ENCODE measurements at regions not wholly inside any gene's neighbourhood (a gene's known extent, or its start where the extent isn't known, plus 50 kb on each side); places are given as distances from the start of the nearest gene placed in this dataset.

GRCh38 chr7:63008366-63008765 lies 990.3 kb upstream of the ZNF722 start:
- no peak overlapping the region for H3K4me3 ChIP-seq (replicated peaks in 1 of 2; ENCODE audit: low read depth in 2 of 2, low read length in 2 of 2)
- DNase-seq (ENCODE audit: low read depth in 2 of 2): peak in 1 of 2 donors; percentile 2
- no peak for TF ChIP-seq CTCF (IDR thresholded peaks at IDR 0.05; ENCODE audit: low read depth, low read length)

GRCh38 chr7:63009771-63010170 lies 988.9 kb upstream of the ZNF722 start:
- no peak for DNase-seq (ENCODE audit: low read depth in 2 of 2)
- TF ChIP-seq CTCF (IDR thresholded peaks at IDR 0.05; ENCODE audit: low read depth, low read length): no peak
- no peak overlapping the region for H3K4me3 ChIP-seq (replicated peaks in 1 of 2; ENCODE audit: low read depth in 2 of 2, low read length in 2 of 2)

- no peak overlapping the region for H3K4me3 ChIP-seq (replicated peaks in 1 of 2; ENCODE audit: low read depth in 2 of 2, low read length in 2 of 2)
- no peak for TF ChIP-seq CTCF (IDR thresholded peaks at IDR 0.05; ENCODE audit: low read depth, low read length)
- DNase-seq (ENCODE audit: low read depth in 2 of 2): no peak
Observed at GRCh38 chr7:63012633-63013183, 985.9 kb upstream of the ZNF722 start.

GRCh38 chr7:63014792-63015191 lies 983.9 kb upstream of the ZNF722 start:
- DNase-seq (ENCODE audit: low read depth in 2 of 2): no peak
- TF ChIP-seq CTCF (IDR thresholded peaks at IDR 0.05; ENCODE audit: low read depth, low read length): no peak
- no peak overlapping the region for H3K4me3 ChIP-seq (replicated peaks in 1 of 2; ENCODE audit: low read depth in 2 of 2, low read length in 2 of 2)

GRCh38 chr7:63023182-63023787 lies 975.4 kb upstream of the ZNF722 start:
- no peak for TF ChIP-seq CTCF (IDR thresholded peaks at IDR 0.05; ENCODE audit: low read depth, low read length)
- no peak overlapping the region for H3K4me3 ChIP-seq (replicated peaks in 1 of 2; ENCODE audit: low read depth in 2 of 2, low read length in 2 of 2)
- DNase-seq (ENCODE audit: low read depth in 2 of 2): no peak

GRCh38 chr7:63024446-63024845 lies 974.2 kb upstream of the ZNF722 start:
- DNase-seq (ENCODE audit: low read depth in 2 of 2): no peak
- TF ChIP-seq CTCF (IDR thresholded peaks at IDR 0.05; ENCODE audit: low read depth, low read length): no peak

GRCh38 chr7:63025815-63026214 lies 972.8 kb upstream of the ZNF722 start:
- DNase-seq (ENCODE audit: low read depth in 2 of 2): no peak
- no peak overlapping the region for H3K4me3 ChIP-seq (replicated peaks in 1 of 2; ENCODE audit: low read depth in 2 of 2, low read length in 2 of 2)
- no peak for TF ChIP-seq CTCF (IDR thresholded peaks at IDR 0.05; ENCODE audit: low read depth, low read length)

More at GRCh38 chr7:63024446-63024845, 974.2 kb upstream of the ZNF722 start:
- H3K4me3 ChIP-seq (replicated peaks in 1 of 2; ENCODE audit: low read depth in 2 of 2, low read length in 2 of 2): no peak overlapping the region

All from cardiac fibroblast (primary cell).